ENCODE measurements at regions not wholly inside any gene's neighbourhood (a gene's known extent, or its start where the extent isn't known, plus 50 kb on each side); places are given as distances from the start of the nearest gene placed in this dataset.

DNA sequence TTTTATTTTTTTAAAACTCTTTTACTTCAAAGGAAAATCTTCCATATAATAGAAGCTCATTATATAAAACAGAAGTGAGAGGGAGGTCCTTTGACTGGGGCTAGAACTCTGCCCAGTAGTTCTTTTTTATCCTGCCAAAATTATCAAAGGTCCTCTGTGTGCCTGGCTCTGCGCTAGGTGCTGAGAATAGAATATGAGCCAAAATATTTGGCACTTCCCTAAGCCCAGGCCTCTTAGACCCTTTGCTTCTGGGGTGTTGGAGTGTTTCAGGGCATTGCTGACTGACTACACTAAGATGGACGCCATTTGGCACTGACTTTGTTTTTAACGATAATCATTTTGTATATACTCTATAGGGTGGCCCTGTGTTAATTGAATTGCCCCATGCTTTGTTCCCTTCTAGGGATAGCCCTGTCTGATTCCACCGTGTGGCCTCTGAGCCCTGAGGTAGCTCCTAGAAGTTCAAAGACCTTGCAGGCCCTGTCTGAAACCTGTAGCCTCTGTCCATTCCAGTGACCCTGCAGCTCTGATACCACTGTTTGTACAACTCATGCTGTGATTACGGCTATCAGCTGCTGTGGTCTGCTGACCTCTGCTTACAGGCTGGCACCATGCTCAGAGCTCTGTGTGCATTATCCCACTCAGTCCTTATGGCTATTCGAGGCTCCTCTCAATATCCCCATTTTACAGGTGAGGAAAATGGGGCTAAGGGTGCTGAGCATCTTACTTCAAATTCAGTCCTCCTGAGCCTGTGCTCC lies 84.3 kb upstream of the SHB start:
- H4K20me1 ChIP-seq (ENCODE audit: insufficient read depth): no peaks in the 10 kb centered on the region
- TF ChIP-seq EZH2 (IDR thresholded peaks at IDR 0.05; ENCODE audit: low read depth): no peak
- TF ChIP-seq, protein P1, sequence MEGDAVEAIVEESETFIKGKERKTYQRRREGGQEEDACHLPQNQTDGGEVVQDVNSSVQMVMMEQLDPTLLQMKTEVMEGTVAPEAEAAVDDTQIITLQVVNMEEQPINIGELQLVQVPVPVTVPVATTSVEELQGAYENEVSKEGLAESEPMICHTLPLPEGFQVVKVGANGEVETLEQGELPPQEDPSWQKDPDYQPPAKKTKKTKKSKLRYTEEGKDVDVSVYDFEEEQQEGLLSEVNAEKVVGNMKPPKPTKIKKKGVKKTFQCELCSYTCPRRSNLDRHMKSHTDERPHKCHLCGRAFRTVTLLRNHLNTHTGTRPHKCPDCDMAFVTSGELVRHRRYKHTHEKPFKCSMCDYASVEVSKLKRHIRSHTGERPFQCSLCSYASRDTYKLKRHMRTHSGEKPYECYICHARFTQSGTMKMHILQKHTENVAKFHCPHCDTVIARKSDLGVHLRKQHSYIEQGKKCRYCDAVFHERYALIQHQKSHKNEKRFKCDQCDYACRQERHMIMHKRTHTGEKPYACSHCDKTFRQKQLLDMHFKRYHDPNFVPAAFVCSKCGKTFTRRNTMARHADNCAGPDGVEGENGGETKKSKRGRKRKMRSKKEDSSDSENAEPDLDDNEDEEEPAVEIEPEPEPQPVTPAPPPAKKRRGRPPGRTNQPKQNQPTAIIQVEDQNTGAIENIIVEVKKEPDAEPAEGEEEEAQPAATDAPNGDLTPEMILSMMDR (conservative IDR thresholded peaks at IDR 0.05): no peak
- no peak overlapping the region for H3K4me3 ChIP-seq
- H3K9me3 ChIP-seq (ENCODE audit: insufficient read depth, low read depth): no peaks in the 10 kb centered on the region
- BruUV-seq (replicated peaks): no TSS peak
- CTCF ChIA-PET: no interaction called here
- POLR2A ChIA-PET (ENCODE audit: unreplicated experiment): no interaction called here
- H3K9me2 ChIP-seq (ENCODE audit: insufficient read depth): no peaks in the 10 kb centered on the region
- no peaks in the 10 kb centered on the region for H3K4me1 ChIP-seq (replicated peaks; ENCODE audit: insufficient read depth)
- H2AFZ ChIP-seq: no peak overlapping the region
- H3K79me2 ChIP-seq (ENCODE audit: low read depth): no peaks in the 10 kb centered on the region
- intact Hi-C loops (cut with micrococcal nuclease; ENCODE audit: unreplicated experiment): no loop called here
- H3K27ac ChIP-seq: no peak overlapping the region
- DNase-seq: no peak
- no peaks in the 10 kb centered on the region for H3K36me3 ChIP-seq (ENCODE audit: low read depth)
- H3K27me3 ChIP-seq (ENCODE audit: insufficient read depth, low read depth): no peaks in the 10 kb centered on the region
- no peaks in the 10 kb centered on the region for H3F3A ChIP-seq (ENCODE audit: insufficient read depth, low read depth)
- no peak overlapping the region for H3K4me2 ChIP-seq

DNA sequence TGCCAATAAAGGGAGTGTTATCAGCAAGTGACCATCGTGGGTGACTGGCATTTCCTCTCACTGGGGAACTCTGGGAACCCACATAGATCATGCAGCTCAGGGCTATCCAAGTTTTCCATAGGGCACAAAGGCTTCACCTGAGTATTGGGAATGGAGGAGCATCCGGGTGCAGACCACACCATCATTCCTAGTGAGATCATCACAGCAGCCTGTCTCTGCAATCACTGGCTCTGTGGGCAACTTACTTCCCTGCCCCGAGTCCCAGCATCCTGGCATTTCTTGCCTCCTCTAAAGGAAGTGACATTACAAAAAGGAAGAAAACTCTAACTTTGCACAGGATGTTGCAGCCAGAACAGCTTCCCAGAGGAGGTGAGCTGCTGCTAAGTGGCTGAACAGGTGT lies 80.6 kb upstream of the SHB start:
- BruUV-seq (replicated peaks): no TSS peak
- Histone ChIP-seq H3K4me3 (no peak overlapping the region), H2AFZ (no peak overlapping the region), H3K4me2 (no peak overlapping the region), H3K27ac (no peak overlapping the region), H3K27me3 (ENCODE audit: insufficient read depth, low read depth) (no peaks in the 10 kb centered on the region), H3K79me2 (ENCODE audit: low read depth) (no peaks in the 10 kb centered on the region), H3K36me3 (ENCODE audit: low read depth) (no peaks in the 10 kb centered on the region), H3F3A (ENCODE audit: insufficient read depth, low read depth) (no peaks in the 10 kb centered on the region), H4K20me1 (ENCODE audit: insufficient read depth) (no peaks in the 10 kb centered on the region), H3K9me3 (ENCODE audit: insufficient read depth, low read depth) (no peaks in the 10 kb centered on the region), H3K4me1 (replicated peaks; ENCODE audit: insufficient read depth) (no peaks in the 10 kb centered on the region), H3K9me2 (ENCODE audit: insufficient read depth) (no peaks in the 10 kb centered on the region)
- no peak for DNase-seq
- intact Hi-C loops (cut with micrococcal nuclease; ENCODE audit: unreplicated experiment): no loop called here
- no peak for TF ChIP-seq EZH2 (IDR thresholded peaks at IDR 0.05; ENCODE audit: low read depth)
- TF ChIP-seq, protein P1 (conservative IDR thresholded peaks at IDR 0.05): no peak
- ChIA-PET POLR2A (ENCODE audit: unreplicated experiment) (no interaction called here), CTCF (no interaction called here)

DNA sequence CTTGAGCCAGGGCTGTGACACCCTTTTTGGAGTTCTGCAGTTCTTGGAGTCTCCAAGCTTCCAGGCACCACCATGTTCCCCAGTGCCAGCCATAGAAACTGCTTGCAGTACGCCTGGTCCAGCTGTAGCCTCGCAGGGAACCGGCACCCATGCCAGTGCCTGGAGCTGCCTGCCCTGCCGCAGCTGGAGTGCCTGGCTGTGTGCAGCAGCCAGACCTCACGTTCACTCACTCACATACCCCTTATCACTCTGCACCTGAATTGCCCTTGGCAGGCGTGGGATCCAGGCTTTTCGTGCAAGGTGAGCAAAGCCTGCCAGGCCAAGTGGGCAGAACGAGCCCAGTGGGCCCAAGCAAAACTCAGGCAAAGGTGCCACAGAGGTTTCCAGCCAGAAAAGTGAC lies 77.8 kb upstream of the SHB start:
- Histone ChIP-seq H3K36me3 (ENCODE audit: low read depth) (no peaks in the 10 kb centered on the region), H3K27ac (no peak overlapping the region), H3K9me3 (ENCODE audit: insufficient read depth, low read depth) (no peaks in the 10 kb centered on the region), H3F3A (ENCODE audit: insufficient read depth, low read depth) (no peaks in the 10 kb centered on the region), H4K20me1 (ENCODE audit: insufficient read depth) (no peaks in the 10 kb centered on the region), H3K9me2 (ENCODE audit: insufficient read depth) (no peaks in the 10 kb centered on the region), H3K27me3 (ENCODE audit: insufficient read depth, low read depth) (no peaks in the 10 kb centered on the region), H2AFZ (no peak overlapping the region), H3K4me3 (no peak overlapping the region), H3K79me2 (ENCODE audit: low read depth) (no peaks in the 10 kb centered on the region), H3K4me1 (replicated peaks; ENCODE audit: insufficient read depth) (no peaks in the 10 kb centered on the region), H3K4me2 (no peak overlapping the region)
- ChIA-PET CTCF (no interaction called here), POLR2A (ENCODE audit: unreplicated experiment) (interaction anchor here (0.6 kb wide), 1 partner anchor 180 kb away, joined by 4 read pairs; no protein-coding TSS in a partner anchor)
- no TSS peak for BruUV-seq (replicated peaks)
- no peak for DNase-seq
- TF ChIP-seq, protein P1 (conservative IDR thresholded peaks at IDR 0.05): no peak
- TF ChIP-seq EZH2 (IDR thresholded peaks at IDR 0.05; ENCODE audit: low read depth): no peak
- intact Hi-C loops (cut with micrococcal nuclease; ENCODE audit: unreplicated experiment): no loop called here
